K562 (cell line): ENCODE measurements at regions not wholly inside any gene's neighbourhood (a gene's known extent, or its start where the extent isn't known, plus 50 kb on each side); places are given as distances from the start of the nearest gene placed in this dataset.

Experiments used
- ATAC-seq: fragments of 200-7000 bp; cut with Tn5 transposase; 3 replicates; pipeline ENCODE4 v1.9.1; 2020; ENCODE audit warnings: moderate library complexity
- BruUV-seq: library from RNA; stranded (reverse); fragments of 400-500 nt; replicated peaks from 2 replicates; lab custom pipeline; 2021; lab: Mats Ljungman, UMichigan
- CTCF ChIA-PET: fragments of 300-600 bp; formaldehyde crosslinking; extraction: SDS; loops from one replicate; lab custom pipeline; 2021; ENCODE audit warnings: low intra/inter-chr PET ratio; lab: Yijun Ruan, JAX
- POLR2A ChIA-PET: fragments of 300-600, 350-650 bp; sonication (Branson Sonifier 250); formaldehyde crosslinking; extraction: SDS; loops from one replicate; lab custom pipeline; 2021; ENCODE audit warnings: antibody characterized with exemption, inconsistent platforms; lab: Yijun Ruan, JAX
- DNase-seq, 4 experiments: peaks; one replicate each; pipeline versions ENCODE4 v3.0.0 to v3.0.0-alpha.2; 2011 to 2018; ENCODE audit warnings: low spot score in 3 of 4, mixed read lengths in 3 of 4; ENCODE audit errors: extremely low read depth in 1 of 4
- FAIRE-seq: peaks from 2 replicates; lab custom pipeline; 2011; peaks lifted over from hg19 to GRCh38; lab: Jason Lieb, UNC
- H2AFZ ChIP-seq: 2 replicates; pipeline ENCODE4 v1.6.0; 2011; ENCODE audit warnings: low read depth, low read length, control low read depth, inconsistent platforms
- H3K27ac ChIP-seq: fragments of 200-600 bp; 3 replicates; pipeline ENCODE4 v1.8.0; 2011; ENCODE audit warnings: low read depth, mild to moderate bottlenecking, control low read depth, inconsistent platforms, low read length, moderate library complexity, mixed read lengths; ENCODE audit errors: extremely low read depth
- H3K27me3 ChIP-seq, 2 experiments: fragments of 300-600 bp in 1 of 2; 2 replicates in 1 of 2; 3 replicates in 1 of 2; pipeline versions ENCODE4 v1.6.0 to v1.8.0; 2011; ENCODE audit warnings: inconsistent platforms in 2 of 2, low read length in 2 of 2, mild to moderate bottlenecking in 1 of 2, mixed read lengths in 1 of 2, moderate library complexity in 1 of 2; ENCODE audit not compliant: control insufficient read depth in 2 of 2, insufficient read depth in 2 of 2
- H3K36me3 ChIP-seq: fragments of 300-600 bp; 3 replicates; pipeline ENCODE4 v1.8.0; 2011; ENCODE audit warnings: mild to moderate bottlenecking, low read length, inconsistent platforms; ENCODE audit not compliant: control insufficient read depth, insufficient read depth
- H3K4me1 ChIP-seq, 2 experiments: fragments of 200-600 bp in 1 of 2; replicated peaks in 1 of 2; 2 replicates in 1 of 2; 3 replicates in 1 of 2; pipeline versions ENCODE4 v1.5.1 to v1.8.0; 2011; ENCODE audit warnings: inconsistent platforms in 2 of 2, low read length in 2 of 2, mild to moderate bottlenecking in 1 of 2, mixed read lengths in 1 of 2, moderate library complexity in 1 of 2; ENCODE audit not compliant: control insufficient read depth in 2 of 2, insufficient read depth in 2 of 2
- H3K4me2 ChIP-seq: 2 replicates; pipeline ENCODE4 v1.6.1; 2011; ENCODE audit warnings: low read length, control low read depth, inconsistent platforms, mixed read lengths; ENCODE audit not compliant: insufficient read depth
- H3K4me3 ChIP-seq: fragments of 200-600 bp; sonication (generic), shearing (Covaris generic); 2 replicates; pipeline ENCODE4 v1.5.1; 2016; ENCODE audit warnings: control low read depth, inconsistent platforms
- H3K79me2 ChIP-seq: fragments of 200-600 bp; 3 replicates; pipeline ENCODE4 v1.8.0; 2011; ENCODE audit warnings: low read length, inconsistent platforms; ENCODE audit not compliant: control insufficient read depth, insufficient read depth
- H3K9ac ChIP-seq, 2 experiments: 2 replicates each; pipeline versions ENCODE4 v1.6.0 to v1.6.1; 2011; ENCODE audit warnings: low read depth in 2 of 2, low read length in 2 of 2, control low read depth in 1 of 2, inconsistent platforms in 1 of 2, mild to moderate bottlenecking in 1 of 2, mixed read lengths in 1 of 2; ENCODE audit not compliant: insufficient read depth in 1 of 2
- H3K9me1 ChIP-seq: one replicate; pipeline ENCODE4 v1.6.0; 2011; ENCODE audit warnings: inconsistent platforms, mild to moderate bottlenecking, low read length, moderate library complexity; ENCODE audit not compliant: control insufficient read depth, insufficient read depth
- H3K9me3 ChIP-seq: replicated peaks from 2 replicates; pipeline ENCODE4 v1.5.1; 2011; ENCODE audit warnings: low read depth, low read length, inconsistent platforms; ENCODE audit not compliant: control insufficient read depth, insufficient read depth
- H4K20me1 ChIP-seq: replicated peaks from 2 replicates; pipeline ENCODE4 v1.6.1; 2011; ENCODE audit warnings: low read length, inconsistent platforms, mixed read lengths; ENCODE audit not compliant: control insufficient read depth, insufficient read depth
- CSDE1 ChIP-seq, 2 experiments: fragments of 450-650 bp; IDR thresholded peaks; 2 replicates each; pipeline ENCODE4 v1.6.1; 2016; ENCODE audit warnings: mild to moderate bottlenecking in 1 of 2
- GATA2 ChIP-seq: sonication (generic); formaldehyde crosslinking; IDR thresholded peaks from 2 replicates; pipeline ENCODE4 v1.4.0; 2020; ENCODE audit warnings: mild to moderate bottlenecking, missing genetic modification reagents
- HMG20B ChIP-seq: fragments of 250-450 bp; sonication (Bioruptor Pico); IDR thresholded peaks from 2 replicates; pipeline ENCODE4 v1.5.0; 2021; ENCODE audit warnings: mild to moderate bottlenecking
- HSF4 ChIP-seq: fragments of 250-450 bp; sonication (Bioruptor Pico); IDR thresholded peaks from 2 replicates; pipeline ENCODE4 v2.1.2; 2022; ENCODE audit warnings: mild to moderate bottlenecking, moderate library complexity, borderline replicate concordance
- LARP7 ChIP-seq: fragments of 450-650 bp; IDR thresholded peaks from 2 replicates; pipeline ENCODE4 v1.6.1; 2016
- RAD51 ChIP-seq: fragments of 450-650 bp; IDR thresholded peaks from 2 replicates; pipeline ENCODE4 v1.7.1; 2016; ENCODE audit warnings: low read depth, mild to moderate bottlenecking, borderline replicate concordance
- RBM39 ChIP-seq: fragments of 200-400 bp; formaldehyde crosslinking; optimal IDR thresholded peaks from 2 replicates; pipeline ENCODE3; 2018; ENCODE audit warnings: low read depth, low read length
- SIN3B ChIP-seq: fragments of 450-650 bp; IDR thresholded peaks from 2 replicates; pipeline ENCODE4 v1.6.1; 2017; ENCODE audit warnings: low read depth, mild to moderate bottlenecking, moderate library complexity
- STAG1 ChIP-seq: sonication (generic); formaldehyde crosslinking; IDR thresholded peaks from 2 replicates; pipeline ENCODE4 v1.5.0; 2020; ENCODE audit warnings: missing genetic modification reagents, borderline replicate concordance
- STAT5B ChIP-seq: fragments of 250-450 bp; sonication (Bioruptor Pico); IDR thresholded peaks from 2 replicates; pipeline ENCODE4 v1.8.0; 2021; ENCODE audit warnings: mild to moderate bottlenecking, inconsistent platforms
- ZNF23 ChIP-seq: fragments of 250-450 bp; sonication (Bioruptor Pico); IDR thresholded peaks from 2 replicates; pipeline ENCODE4 v1.4.0; 2020; ENCODE audit warnings: mild to moderate bottlenecking
- ZNF318 ChIP-seq, 2 experiments: fragments of 450-650 bp; IDR thresholded peaks; 2 replicates each; pipeline ENCODE4 v1.6.1; 2016; ENCODE audit warnings: mild to moderate bottlenecking in 2 of 2, borderline replicate concordance in 1 of 2, low read depth in 1 of 2, moderate library complexity in 1 of 2
- ZNF551 ChIP-seq: fragments of 250-450 bp; sonication (Bioruptor Pico); IDR thresholded peaks from 2 replicates; pipeline ENCODE4 v1.5.0; 2021; ENCODE audit warnings: mild to moderate bottlenecking, moderate library complexity
- ZSCAN29 ChIP-seq: fragments of 450-650 bp; IDR thresholded peaks from 2 replicates; pipeline ENCODE4 v1.6.1; 2017
- WGBS: fragments of 100-300 bp; shearing (Covaris generic); methylation state at CpG from one replicate; pipeline ENCODE4 v1.1.6; 2016; ENCODE audit warnings: low coverage, mixed read lengths; ENCODE audit not compliant: insufficient coverage; ENCODE audit errors: missing lambda C conversion rate; 5-methylcytosine and 5-hydroxymethylcytosine counted together
- in situ Hi-C: fragments of 300-500 bp; cut with MboI; formaldehyde crosslinking; loops from 4 replicates; pipeline ENCODE4 v1.15.0; 2018; ENCODE audit warnings: inconsistent platforms, mixed read lengths
- intact Hi-C: fragments of 100-400 bp; cut with micrococcal nuclease; formaldehyde crosslinking; loops from 2 replicates; pipeline ENCODE4 v1.14.2; 2022
- TF ChIP-seq, protein P1 (sequence below): fragments of 150-350 bp; conservative IDR thresholded peaks from 2 replicates; pipeline ENCODE4 v1.6.1; 2014; ENCODE audit warnings: low read length

DNA sequence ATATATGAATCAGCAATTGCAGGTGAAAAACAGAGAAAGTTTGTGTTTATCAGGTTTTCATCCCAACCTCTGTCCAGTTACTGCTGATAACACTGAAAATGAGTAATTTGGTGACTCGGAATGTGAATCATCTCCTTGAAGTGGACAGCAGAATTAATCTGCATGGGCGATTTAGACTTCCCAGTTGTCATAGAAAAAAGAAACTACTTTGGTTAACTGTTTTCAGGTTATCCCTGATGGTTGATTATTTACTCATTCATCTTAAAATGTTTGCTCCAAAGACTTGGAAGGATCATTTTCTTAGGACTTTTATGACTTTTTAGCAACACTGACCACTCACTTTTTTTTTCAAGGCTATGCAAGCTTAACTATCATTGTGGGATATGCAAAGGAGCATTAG, 504.1 kb upstream of the ANKRD30A start:
- 0% methylated on average over 2 of the region's 2 CpGs for WGBS
- Histone ChIP-seq H3K27ac (no peak overlapping the region), H4K20me1 (no peaks in the 10 kb centered on the region), H3K9me1 (no peaks in the 10 kb centered on the region), H3K4me1 (no peaks in the 10 kb centered on the region), H3K4me3 (no peak overlapping the region), H3K79me2 (no peaks in the 10 kb centered on the region), H3K9ac (no peak overlapping the region), H3K9me3 (no peaks in the 10 kb centered on the region), H3K27me3 (no peaks in the 10 kb centered on the region), H3K36me3 (no peaks in the 10 kb centered on the region), H3K4me2 (no peak overlapping the region), H2AFZ (no peak overlapping the region)
- ATAC-seq, result no peak
- no peak for DNase-seq
- intact Hi-C loops (no loop called here), in situ Hi-C loops (no loop called here)
- no TSS peak for BruUV-seq
- no peak for FAIRE-seq
- POLR2A ChIA-PET, result no interaction called here
- TF ChIP-seq ZSCAN29 (no peak), RAD51 (no peak), ZNF318 (IDR thresholded peaks at IDR 0.05; ENCODE audit: borderline replicate concordance in 1 of 2, low read depth in 1 of 2) (no peak), GATA2 (CRISPR knock-in tag) (no peak), STAG1 (CRISPR knock-in tag) (no peak), ZNF23 (CRISPR knock-in tag) (no peak), HSF4 (no peak), RBM39 (no peak), ZNF551 (CRISPR knock-in tag) (no peak), SIN3B (no peak), LARP7 (no peak), HMG20B (CRISPR knock-in tag) (no peak), STAT5B (CRISPR knock-in tag) (no peak), CSDE1 (IDR thresholded peaks at IDR 0.05) (no peak)
- TF ChIP-seq, protein P1, sequence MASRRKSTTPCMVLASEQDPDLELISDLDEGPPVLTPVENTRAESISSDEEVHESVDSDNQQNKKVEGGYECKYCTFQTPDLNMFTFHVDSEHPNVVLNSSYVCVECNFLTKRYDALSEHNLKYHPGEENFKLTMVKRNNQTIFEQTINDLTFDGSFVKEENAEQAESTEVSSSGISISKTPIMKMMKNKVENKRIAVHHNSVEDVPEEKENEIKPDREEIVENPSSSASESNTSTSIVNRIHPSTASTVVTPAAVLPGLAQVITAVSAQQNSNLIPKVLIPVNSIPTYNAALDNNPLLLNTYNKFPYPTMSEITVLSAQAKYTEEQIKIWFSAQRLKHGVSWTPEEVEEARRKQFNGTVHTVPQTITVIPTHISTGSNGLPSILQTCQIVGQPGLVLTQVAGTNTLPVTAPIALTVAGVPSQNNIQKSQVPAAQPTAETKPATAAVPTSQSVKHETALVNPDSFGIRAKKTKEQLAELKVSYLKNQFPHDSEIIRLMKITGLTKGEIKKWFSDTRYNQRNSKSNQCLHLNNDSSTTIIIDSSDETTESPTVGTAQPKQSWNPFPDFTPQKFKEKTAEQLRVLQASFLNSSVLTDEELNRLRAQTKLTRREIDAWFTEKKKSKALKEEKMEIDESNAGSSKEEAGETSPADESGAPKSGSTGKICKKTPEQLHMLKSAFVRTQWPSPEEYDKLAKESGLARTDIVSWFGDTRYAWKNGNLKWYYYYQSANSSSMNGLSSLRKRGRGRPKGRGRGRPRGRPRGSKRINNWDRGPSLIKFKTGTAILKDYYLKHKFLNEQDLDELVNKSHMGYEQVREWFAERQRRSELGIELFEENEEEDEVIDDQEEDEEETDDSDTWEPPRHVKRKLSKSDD, result no peak
- CTCF ChIA-PET, result no interaction called here
